Peyer's patch (tissue), 4 donors: ENCODE measurements at regions not wholly inside any gene's neighbourhood (a gene's known extent, or its start where the extent isn't known, plus 50 kb on each side); places are given as distances from the start of the nearest gene placed in this dataset.

Experiments
- POLR2A ChIP-seq, 2 donors: fragments of 450-650 bp; IDR thresholded peaks; one replicate each; pipeline ENCODE4 v1.5.1; 2017; ENCODE audit warnings: antibody characterized with exemption in 2 of 2, mild to moderate bottlenecking in 2 of 2, moderate library complexity in 2 of 2
- TF ChIP-seq, protein P1 (sequence below), 6 experiments: fragments of 450-650 bp in 4 of 6; fragments of 200-600 bp in 2 of 6; sonication (generic) in 1 of 6; IDR thresholded peaks; one replicate each; pipeline ENCODE4 v1.5.1; 2017 to 2019; ENCODE audit warnings: antibody characterized with exemption in 6 of 6, mild to moderate bottlenecking in 3 of 6, moderate library complexity in 1 of 6

DNA sequence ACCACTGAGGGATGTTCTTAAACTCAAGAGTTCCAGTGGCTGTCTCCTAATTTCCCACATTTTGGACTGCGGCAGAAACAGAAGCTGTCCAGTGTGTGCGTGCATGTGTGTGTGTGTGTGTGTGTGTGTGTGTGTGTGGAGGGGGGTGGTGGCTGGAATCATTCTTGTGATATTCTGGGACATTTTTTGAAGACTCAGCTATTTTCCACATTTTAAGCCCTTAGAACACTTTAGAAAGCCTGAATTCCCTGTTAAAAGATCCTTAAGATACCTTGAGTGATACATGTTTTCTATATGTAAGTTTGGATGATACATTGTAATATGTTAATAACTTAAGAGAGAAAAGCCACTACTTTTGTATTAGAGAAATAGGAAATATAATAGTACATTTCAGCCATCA is 636.4 kb downstream of the PLPP3 start:
- TF ChIP-seq, protein P1, sequence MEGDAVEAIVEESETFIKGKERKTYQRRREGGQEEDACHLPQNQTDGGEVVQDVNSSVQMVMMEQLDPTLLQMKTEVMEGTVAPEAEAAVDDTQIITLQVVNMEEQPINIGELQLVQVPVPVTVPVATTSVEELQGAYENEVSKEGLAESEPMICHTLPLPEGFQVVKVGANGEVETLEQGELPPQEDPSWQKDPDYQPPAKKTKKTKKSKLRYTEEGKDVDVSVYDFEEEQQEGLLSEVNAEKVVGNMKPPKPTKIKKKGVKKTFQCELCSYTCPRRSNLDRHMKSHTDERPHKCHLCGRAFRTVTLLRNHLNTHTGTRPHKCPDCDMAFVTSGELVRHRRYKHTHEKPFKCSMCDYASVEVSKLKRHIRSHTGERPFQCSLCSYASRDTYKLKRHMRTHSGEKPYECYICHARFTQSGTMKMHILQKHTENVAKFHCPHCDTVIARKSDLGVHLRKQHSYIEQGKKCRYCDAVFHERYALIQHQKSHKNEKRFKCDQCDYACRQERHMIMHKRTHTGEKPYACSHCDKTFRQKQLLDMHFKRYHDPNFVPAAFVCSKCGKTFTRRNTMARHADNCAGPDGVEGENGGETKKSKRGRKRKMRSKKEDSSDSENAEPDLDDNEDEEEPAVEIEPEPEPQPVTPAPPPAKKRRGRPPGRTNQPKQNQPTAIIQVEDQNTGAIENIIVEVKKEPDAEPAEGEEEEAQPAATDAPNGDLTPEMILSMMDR (IDR thresholded peaks at IDR 0.05), result no peak
- TF ChIP-seq POLR2A (IDR thresholded peaks at IDR 0.05), result no peak
